ENCODE measurements at regions not wholly inside any gene's neighbourhood (a gene's known extent, or its start where the extent isn't known, plus 50 kb on each side); places are given as distances from the start of the nearest gene placed in this dataset.

GRCh38 chr16:6317934-6318333, 1014.7 kb upstream of the RBFOX1 start:
- TF ChIP-seq REST (IDR thresholded peaks at IDR 0.05; ENCODE audit: insufficient read depth in 1 of 2, low read depth in 2 of 2, low read length in 2 of 2): no peak
- TF ChIP-seq FOXP2 (optimal IDR thresholded peaks at IDR 0.05; ENCODE audit: borderline replicate concordance, extremely low read depth, extremely low read length, insufficient read depth): no peak
- no peak for TF ChIP-seq SIN3A (IDR thresholded peaks at IDR 0.05; ENCODE audit: borderline replicate concordance, insufficient read depth, low read length)
- TF ChIP-seq POLR2AphosphoS5 (IDR thresholded peaks at IDR 0.05; ENCODE audit: low read depth, low read length): no peak
- TF ChIP-seq TAF1 (IDR thresholded peaks at IDR 0.05; ENCODE audit: borderline replicate concordance, insufficient read depth, low read length): no peak

GRCh38 chr16:6309271-6309670, 1023.4 kb upstream of the RBFOX1 start:
- TF ChIP-seq SIN3A (IDR thresholded peaks at IDR 0.05; ENCODE audit: borderline replicate concordance, insufficient read depth, low read length) (no peak), TAF1 (IDR thresholded peaks at IDR 0.05; ENCODE audit: borderline replicate concordance, insufficient read depth, low read length) (no peak), POLR2AphosphoS5 (IDR thresholded peaks at IDR 0.05; ENCODE audit: low read depth, low read length) (no peak), FOXP2 (optimal IDR thresholded peaks at IDR 0.05; ENCODE audit: borderline replicate concordance, extremely low read depth, extremely low read length, insufficient read depth) (no peak)

- no peak for TF ChIP-seq POLR2AphosphoS5 (IDR thresholded peaks at IDR 0.05; ENCODE audit: low read depth, low read length)
- TF ChIP-seq FOXP2 (optimal IDR thresholded peaks at IDR 0.05; ENCODE audit: borderline replicate concordance, extremely low read depth, extremely low read length, insufficient read depth): no peak
- TF ChIP-seq SIN3A (IDR thresholded peaks at IDR 0.05; ENCODE audit: borderline replicate concordance, insufficient read depth, low read length): no peak
- no peak for TF ChIP-seq REST (IDR thresholded peaks at IDR 0.05; ENCODE audit: insufficient read depth in 1 of 2, low read depth in 2 of 2, low read length in 2 of 2)
- no peak for TF ChIP-seq TAF1 (IDR thresholded peaks at IDR 0.05; ENCODE audit: borderline replicate concordance, insufficient read depth, low read length)
Measured at GRCh38 chr16:6308176-6308575, 1024.5 kb upstream of the RBFOX1 start.

GRCh38 chr16:6300523-6300922, 1032.1 kb upstream of the RBFOX1 start:
- TF ChIP-seq FOXP2 (optimal IDR thresholded peaks at IDR 0.05; ENCODE audit: borderline replicate concordance, extremely low read depth, extremely low read length, insufficient read depth) (no peak), POLR2AphosphoS5 (IDR thresholded peaks at IDR 0.05; ENCODE audit: low read depth, low read length) (no peak), SIN3A (IDR thresholded peaks at IDR 0.05; ENCODE audit: borderline replicate concordance, insufficient read depth, low read length) (no peak), REST (IDR thresholded peaks at IDR 0.05; ENCODE audit: insufficient read depth in 1 of 2, low read depth in 2 of 2, low read length in 2 of 2) (no peak), TAF1 (IDR thresholded peaks at IDR 0.05; ENCODE audit: borderline replicate concordance, insufficient read depth, low read length) (no peak)

GRCh38 chr16:6297666-6298410, 1034.8 kb upstream of the RBFOX1 start:
- TF ChIP-seq REST (IDR thresholded peaks at IDR 0.05; ENCODE audit: insufficient read depth in 1 of 2, low read depth in 2 of 2, low read length in 2 of 2) (no peak), SIN3A (IDR thresholded peaks at IDR 0.05; ENCODE audit: borderline replicate concordance, insufficient read depth, low read length) (no peak), TAF1 (IDR thresholded peaks at IDR 0.05; ENCODE audit: borderline replicate concordance, insufficient read depth, low read length) (no peak), FOXP2 (optimal IDR thresholded peaks at IDR 0.05; ENCODE audit: borderline replicate concordance, extremely low read depth, extremely low read length, insufficient read depth) (no peak), POLR2AphosphoS5 (IDR thresholded peaks at IDR 0.05; ENCODE audit: low read depth, low read length) (no peak)
